ENCODE measurements at regions not wholly inside any gene's neighbourhood (a gene's known extent, or its start where the extent isn't known, plus 50 kb on each side); places are given as distances from the start of the nearest gene placed in this dataset.

GRCh38 chr14:53630336-53630735, 326.3 kb downstream of the BMP4 start:
- ATAC-seq (no peak), FAIRE-seq (no peak), DNase-seq (ENCODE audit: low read depth in 1 of 2, low spot score in 1 of 2) (no peak)
- no peak for TF ChIP-seq NPAS2 (CRISPR knock-in tag; IDR thresholded peaks at IDR 0.05; ENCODE audit: borderline replicate concordance)
- no peak for TF ChIP-seq CBX2 (IDR thresholded peaks at IDR 0.05; ENCODE audit: borderline replicate concordance, low read depth)
- no peak for TF ChIP-seq CHD2 (IDR thresholded peaks at IDR 0.05; ENCODE audit: low read length, partially characterized antibody)
- TF ChIP-seq RNF2 (IDR thresholded peaks at IDR 0.05; ENCODE audit: borderline replicate concordance, low read depth), result no peak
- TF ChIP-seq HEYL (CRISPR knock-in tag; IDR thresholded peaks at IDR 0.05), result no peak
- H3K27ac ChIP-seq, result no peak overlapping the region
- CTCF ChIA-PET, result no interaction called here
- POLR2A ChIA-PET, result no interaction called here
- 62% methylated on average over 5 of the region's 5 CpGs for WGBS (ENCODE audit: missing lambda C conversion rate)
- H3K4me3 ChIP-seq, result no peak overlapping the region
- no peaks in the 10 kb centered on the region for H3K9me3 ChIP-seq
- H3K4me2 ChIP-seq, result no peak overlapping the region
- no peaks in the 10 kb centered on the region for H3K4me1 ChIP-seq

- DNase-seq (ENCODE audit: low read depth in 1 of 2, low spot score in 1 of 2) (no peak), ATAC-seq (no peak), FAIRE-seq (no peak)
- no peaks in the 10 kb centered on the region for H3K9me3 ChIP-seq
- ChIA-PET POLR2A (no interaction called here), CTCF (interaction anchor here (1.5 to 1.6 kb wide), 2 partner anchors 10 to 89 kb away, joined by 3 to 6 read pairs; no protein-coding TSS in a partner anchor)
- H3K4me1 ChIP-seq, result no peaks in the 10 kb centered on the region
- H3K4me2 ChIP-seq, result no peak overlapping the region
- no peak overlapping the region for H3K4me3 ChIP-seq
- TF ChIP-seq HOXA7 (CRISPR knock-in tag; IDR thresholded peaks at IDR 0.05) (no peak), ZC3H11A (IDR thresholded peaks at IDR 0.05) (no peak), SREBF2 (IDR thresholded peaks at IDR 0.05) (no peak), FOSL2 (IDR thresholded peaks at IDR 0.05) (no peak), FOSL2 (CRISPR knock-in tag; IDR thresholded peaks at IDR 0.05) (no peak)
- WGBS (ENCODE audit: missing lambda C conversion rate), result 69% methylated on average over 6 of the region's 6 CpGs
- no peak overlapping the region for H3K27ac ChIP-seq
Observed at GRCh38 chr14:53628732-53629430, 327.7 kb downstream of the BMP4 start.

GRCh38 chr14:53628261-53628660, 328.4 kb downstream of the BMP4 start:
- TF ChIP-seq KDM1A (IDR thresholded peaks at IDR 0.05; ENCODE audit: low read depth) (no peak), CBX8 (IDR thresholded peaks at IDR 0.05) (no peak), BCL3 (IDR thresholded peaks at IDR 0.05) (no peak), JUNB (IDR thresholded peaks at IDR 0.05) (no peak), HOXB5 (CRISPR knock-in tag; IDR thresholded peaks at IDR 0.05) (no peak), ELK1 (IDR thresholded peaks at IDR 0.05; ENCODE audit: low read depth, low read length) (no peak), NFE2L2 (conservative IDR thresholded peaks at IDR 0.05; ENCODE audit: low read length) (no peak), PBX3 (IDR thresholded peaks at IDR 0.05) (no peak), ZSCAN20 (CRISPR knock-in tag; IDR thresholded peaks at IDR 0.05) (no peak), HOXB13 (CRISPR knock-in tag; IDR thresholded peaks at IDR 0.05; ENCODE audit: low read depth) (no peak), EHMT2 (IDR thresholded peaks at IDR 0.05; ENCODE audit: low read depth) (no peak), HDAC2 (IDR thresholded peaks at IDR 0.05) (no peak), CEBPB (IDR thresholded peaks at IDR 0.05) (no peak), RAD21 (conservative IDR thresholded peaks at IDR 0.05 in 1 of 2, IDR thresholded peaks at IDR 0.05 in 1 of 2) (no peak)
- no peaks in the 10 kb centered on the region for H3K4me1 ChIP-seq
- DNase-seq (ENCODE audit: low read depth in 1 of 2, low spot score in 1 of 2) (no peak), ATAC-seq (no peak), FAIRE-seq (no peak)
- ChIA-PET POLR2A (no interaction called here), CTCF (interaction anchor here (1.5 to 1.6 kb wide), 2 partner anchors 10 to 88 kb away, joined by 3 to 6 read pairs; no protein-coding TSS in a partner anchor)
- WGBS (ENCODE audit: missing lambda C conversion rate), result 4% methylated on average over 1 of the region's 1 CpG
- H3K4me2 ChIP-seq, result no peak overlapping the region
- no peak overlapping the region for H3K27ac ChIP-seq
- no peaks in the 10 kb centered on the region for H3K9me3 ChIP-seq
- no peak overlapping the region for H3K4me3 ChIP-seq

Measured in A549 (cell line).